IPS-NIHi7 (cell line): ENCODE measurements at regions not wholly inside any gene's neighbourhood (a gene's known extent, or its start where the extent isn't known, plus 50 kb on each side); places are given as distances from the start of the nearest gene placed in this dataset.

Experiments used
- DNase-seq: peaks from one replicate; pipeline ENCODE4 v3.0.0; 2012; ENCODE audit warnings: mixed read lengths; ENCODE audit errors: extremely low spot score

- DNase-seq = no peak
Measured at GRCh38 chr2:211225784-211226183, 669.4 kb downstream of the CPS1 start.

- no peak for DNase-seq
Measured at GRCh38 chr2:211228559-211228958, 672.2 kb downstream of the CPS1 start.

GRCh38 chr2:211237586-211238275 lies 681.3 kb downstream of the CPS1 start:
- DNase-seq = no peak

GRCh38 chr2:211241891-211242290 lies 685.5 kb downstream of the CPS1 start:
- DNase-seq = no peak

- no peak for DNase-seq
Measured at GRCh38 chr2:211247751-211248150, 691.4 kb downstream of the CPS1 start.

- no peak for DNase-seq
Measured at GRCh38 chr2:211248841-211249240, 692.4 kb downstream of the CPS1 start.

- peak; percentile 21 for DNase-seq
Measured at GRCh38 chr2:211251016-211251415, 694.6 kb downstream of the CPS1 start.

GRCh38 chr2:211258646-211259335 lies 702.4 kb downstream of the CPS1 start:
- no peak for DNase-seq

GRCh38 chr2:211259831-211260476 lies 703.6 kb downstream of the CPS1 start:
- no peak for DNase-seq

- no peak for DNase-seq
Measured at GRCh38 chr2:211270257-211270656, 713.9 kb downstream of the CPS1 start.

- peak; percentile 58 for DNase-seq
Measured at GRCh38 chr2:211281430-211282073, 725.2 kb downstream of the CPS1 start.

- no peak for DNase-seq
Measured at GRCh38 chr2:211302676-211303075, 746.3 kb downstream of the CPS1 start.

- no peak for DNase-seq
Measured at GRCh38 chr2:211306929-211307328, 750.5 kb downstream of the CPS1 start.
